ENCODE measurements at regions not wholly inside any gene's neighbourhood (a gene's known extent, or its start where the extent isn't known, plus 50 kb on each side); places are given as distances from the start of the nearest gene placed in this dataset.

GRCh38 chr15:98174286-98174685, 213.8 kb downstream of the ARRDC4 start:
- TF ChIP-seq REST (IDR thresholded peaks at IDR 0.05; ENCODE audit: insufficient read depth in 1 of 2, low read depth in 2 of 2, low read length in 2 of 2) (no peak), POLR2AphosphoS5 (IDR thresholded peaks at IDR 0.05; ENCODE audit: low read depth, low read length) (no peak), SIN3A (IDR thresholded peaks at IDR 0.05; ENCODE audit: borderline replicate concordance, insufficient read depth, low read length) (no peak), FOXP2 (optimal IDR thresholded peaks at IDR 0.05; ENCODE audit: borderline replicate concordance, extremely low read depth, extremely low read length, insufficient read depth) (no peak), TAF1 (IDR thresholded peaks at IDR 0.05; ENCODE audit: borderline replicate concordance, insufficient read depth, low read length) (no peak)

- TF ChIP-seq SIN3A (IDR thresholded peaks at IDR 0.05; ENCODE audit: borderline replicate concordance, insufficient read depth, low read length): no peak
- no peak for TF ChIP-seq TAF1 (IDR thresholded peaks at IDR 0.05; ENCODE audit: borderline replicate concordance, insufficient read depth, low read length)
- TF ChIP-seq POLR2AphosphoS5 (IDR thresholded peaks at IDR 0.05; ENCODE audit: low read depth, low read length): no peak
- TF ChIP-seq FOXP2 (optimal IDR thresholded peaks at IDR 0.05; ENCODE audit: borderline replicate concordance, extremely low read depth, extremely low read length, insufficient read depth): no peak
- TF ChIP-seq REST (IDR thresholded peaks at IDR 0.05; ENCODE audit: insufficient read depth in 1 of 2, low read depth in 2 of 2, low read length in 2 of 2): no peak
Measured at GRCh38 chr15:98174841-98175240, 214.3 kb downstream of the ARRDC4 start.

GRCh38 chr15:98177966-98178592, 217.6 kb downstream of the ARRDC4 start:
- TF ChIP-seq SIN3A (IDR thresholded peaks at IDR 0.05; ENCODE audit: borderline replicate concordance, insufficient read depth, low read length) (no peak), REST (IDR thresholded peaks at IDR 0.05; ENCODE audit: insufficient read depth in 1 of 2, low read depth in 2 of 2, low read length in 2 of 2) (no peak), FOXP2 (optimal IDR thresholded peaks at IDR 0.05; ENCODE audit: borderline replicate concordance, extremely low read depth, extremely low read length, insufficient read depth) (no peak)

GRCh38 chr15:98178861-98179260, 218.4 kb downstream of the ARRDC4 start:
- TF ChIP-seq REST (IDR thresholded peaks at IDR 0.05; ENCODE audit: insufficient read depth in 1 of 2, low read depth in 2 of 2, low read length in 2 of 2) (no peak), TAF1 (IDR thresholded peaks at IDR 0.05; ENCODE audit: borderline replicate concordance, insufficient read depth, low read length) (no peak), SIN3A (IDR thresholded peaks at IDR 0.05; ENCODE audit: borderline replicate concordance, insufficient read depth, low read length) (no peak), POLR2AphosphoS5 (IDR thresholded peaks at IDR 0.05; ENCODE audit: low read depth, low read length) (no peak), FOXP2 (optimal IDR thresholded peaks at IDR 0.05; ENCODE audit: borderline replicate concordance, extremely low read depth, extremely low read length, insufficient read depth) (no peak)

GRCh38 chr15:98187549-98187948, 227.0 kb downstream of the ARRDC4 start:
- TF ChIP-seq TAF1 (IDR thresholded peaks at IDR 0.05; ENCODE audit: borderline replicate concordance, insufficient read depth, low read length) (no peak), SIN3A (IDR thresholded peaks at IDR 0.05; ENCODE audit: borderline replicate concordance, insufficient read depth, low read length) (no peak), POLR2AphosphoS5 (IDR thresholded peaks at IDR 0.05; ENCODE audit: low read depth, low read length) (no peak), FOXP2 (optimal IDR thresholded peaks at IDR 0.05; ENCODE audit: borderline replicate concordance, extremely low read depth, extremely low read length, insufficient read depth) (no peak), REST (IDR thresholded peaks at IDR 0.05; ENCODE audit: insufficient read depth in 1 of 2, low read depth in 2 of 2, low read length in 2 of 2) (no peak)

Data from PFSK-1 (cell line).